ENCODE measurements at regions not wholly inside any gene's neighbourhood (a gene's known extent, or its start where the extent isn't known, plus 50 kb on each side); places are given as distances from the start of the nearest gene placed in this dataset.

DNA sequence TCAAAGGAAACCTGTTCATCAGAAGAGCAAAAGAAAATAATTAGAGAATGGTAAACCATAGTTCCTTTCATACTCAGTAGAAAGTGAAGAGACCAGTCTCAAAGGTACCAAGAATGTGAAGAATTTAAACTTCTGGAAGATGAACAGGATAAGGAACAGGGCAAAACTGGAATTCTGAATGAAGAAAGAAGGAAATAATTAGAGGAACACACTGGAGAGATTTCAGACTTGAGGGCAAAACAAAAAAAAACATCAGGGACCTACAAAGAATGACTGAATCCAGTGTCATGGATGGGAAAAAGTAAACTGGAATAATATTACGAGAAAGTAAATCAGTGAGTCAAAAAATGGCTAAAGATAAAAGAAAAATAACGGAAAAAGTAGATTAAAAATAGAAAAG lies 245.6 kb upstream of the NEIL3 start:
- no peak overlapping the region for H2AFZ ChIP-seq (ENCODE audit: low read length)
- ChIA-PET CTCF (ENCODE audit: unreplicated experiment) (no interaction called here), POLR2A (no interaction called here)
- no peaks in the 10 kb centered on the region for H3K9me2 ChIP-seq (ENCODE audit: insufficient read depth, low read length)
- DNase-seq (ENCODE audit: low spot score): no peak
- TF ChIP-seq EZH2phosphoT487 (IDR thresholded peaks at IDR 0.05; ENCODE audit: borderline replicate concordance, low read depth, low read length): no peak
- TF ChIP-seq, protein P1, sequence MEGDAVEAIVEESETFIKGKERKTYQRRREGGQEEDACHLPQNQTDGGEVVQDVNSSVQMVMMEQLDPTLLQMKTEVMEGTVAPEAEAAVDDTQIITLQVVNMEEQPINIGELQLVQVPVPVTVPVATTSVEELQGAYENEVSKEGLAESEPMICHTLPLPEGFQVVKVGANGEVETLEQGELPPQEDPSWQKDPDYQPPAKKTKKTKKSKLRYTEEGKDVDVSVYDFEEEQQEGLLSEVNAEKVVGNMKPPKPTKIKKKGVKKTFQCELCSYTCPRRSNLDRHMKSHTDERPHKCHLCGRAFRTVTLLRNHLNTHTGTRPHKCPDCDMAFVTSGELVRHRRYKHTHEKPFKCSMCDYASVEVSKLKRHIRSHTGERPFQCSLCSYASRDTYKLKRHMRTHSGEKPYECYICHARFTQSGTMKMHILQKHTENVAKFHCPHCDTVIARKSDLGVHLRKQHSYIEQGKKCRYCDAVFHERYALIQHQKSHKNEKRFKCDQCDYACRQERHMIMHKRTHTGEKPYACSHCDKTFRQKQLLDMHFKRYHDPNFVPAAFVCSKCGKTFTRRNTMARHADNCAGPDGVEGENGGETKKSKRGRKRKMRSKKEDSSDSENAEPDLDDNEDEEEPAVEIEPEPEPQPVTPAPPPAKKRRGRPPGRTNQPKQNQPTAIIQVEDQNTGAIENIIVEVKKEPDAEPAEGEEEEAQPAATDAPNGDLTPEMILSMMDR (conservative IDR thresholded peaks at IDR 0.05; ENCODE audit: low read length): no peak
- H3K9me3 ChIP-seq (ENCODE audit: low read length): no peaks in the 10 kb centered on the region
- no peaks in the 10 kb centered on the region for H4K20me1 ChIP-seq (ENCODE audit: insufficient read depth, low read length)
- H3K4me2 ChIP-seq (ENCODE audit: low read length): no peak overlapping the region
- H3K36me3 ChIP-seq (ENCODE audit: insufficient read depth, low read length): no peaks in the 10 kb centered on the region
- no peak overlapping the region for H3K4me3 ChIP-seq (ENCODE audit: low read depth, low read length, poor library complexity, severe bottlenecking)
- no TSS peak for BruUV-seq (replicated peaks)
- no peaks in the 10 kb centered on the region for H3K4me1 ChIP-seq (ENCODE audit: insufficient read depth, low read length, poor library complexity, severe bottlenecking)
- H3K27ac ChIP-seq (ENCODE audit: low read depth, low read length, poor library complexity, severe bottlenecking): no peak overlapping the region
- no peaks in the 10 kb centered on the region for H3K79me2 ChIP-seq (ENCODE audit: insufficient read depth, low read depth, low read length)
- intact Hi-C loops (cut with micrococcal nuclease; ENCODE audit: unreplicated experiment): no loop called here

DNA sequence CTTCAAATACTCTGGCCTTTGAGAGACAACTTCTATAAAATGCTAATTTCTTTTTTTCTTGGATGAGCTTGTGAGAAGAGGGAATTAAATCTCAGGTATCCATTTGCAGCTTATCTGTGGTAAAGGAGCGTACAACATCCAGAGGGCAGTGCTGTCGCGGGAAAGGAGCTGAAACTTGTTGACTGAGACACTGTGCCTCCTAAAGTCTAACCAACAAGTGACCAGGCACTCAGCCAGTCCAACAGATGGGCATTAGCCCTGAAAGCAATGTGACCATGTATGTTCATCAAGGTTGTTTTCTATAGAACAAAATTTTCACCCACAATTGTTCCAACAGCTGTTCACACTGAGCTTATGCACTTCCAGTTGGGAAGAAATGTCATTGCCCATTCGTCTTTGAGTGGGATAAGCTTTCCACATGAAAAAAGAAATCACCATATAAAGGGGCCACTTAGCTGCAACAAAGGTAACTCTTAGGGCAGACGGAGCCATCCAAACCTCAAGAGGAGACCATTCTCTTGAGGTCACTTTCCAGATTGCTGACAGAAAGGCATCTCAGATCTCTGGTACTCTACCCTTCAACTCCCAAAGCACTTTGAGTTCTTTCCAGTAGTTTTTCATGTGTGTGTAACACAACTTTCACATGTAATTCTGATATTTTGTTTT lies 244.8 kb upstream of the NEIL3 start:
- H2AFZ ChIP-seq (ENCODE audit: low read length): no peak overlapping the region
- DNase-seq (ENCODE audit: low spot score): no peak
- intact Hi-C loops (cut with micrococcal nuclease; ENCODE audit: unreplicated experiment): no loop called here
- no peaks in the 10 kb centered on the region for H3K9me2 ChIP-seq (ENCODE audit: insufficient read depth, low read length)
- CTCF ChIA-PET (ENCODE audit: unreplicated experiment): no interaction called here
- H3K79me2 ChIP-seq (ENCODE audit: insufficient read depth, low read depth, low read length): no peaks in the 10 kb centered on the region
- no peaks in the 10 kb centered on the region for H3K9me3 ChIP-seq (ENCODE audit: low read length)
- no peaks in the 10 kb centered on the region for H4K20me1 ChIP-seq (ENCODE audit: insufficient read depth, low read length)
- POLR2A ChIA-PET: no interaction called here
- H3K36me3 ChIP-seq (ENCODE audit: insufficient read depth, low read length): no peaks in the 10 kb centered on the region
- no peaks in the 10 kb centered on the region for H3K4me1 ChIP-seq (ENCODE audit: insufficient read depth, low read length, poor library complexity, severe bottlenecking)
- no peak overlapping the region for H3K4me3 ChIP-seq (ENCODE audit: low read depth, low read length, poor library complexity, severe bottlenecking)
- no peak overlapping the region for H3K27ac ChIP-seq (ENCODE audit: low read depth, low read length, poor library complexity, severe bottlenecking)
- TF ChIP-seq, protein P1 (conservative IDR thresholded peaks at IDR 0.05; ENCODE audit: low read length): no peak
- TF ChIP-seq EZH2phosphoT487 (IDR thresholded peaks at IDR 0.05; ENCODE audit: borderline replicate concordance, low read depth, low read length): no peak
- no peak overlapping the region for H3K4me2 ChIP-seq (ENCODE audit: low read length)
- BruUV-seq (replicated peaks): no TSS peak

DNA sequence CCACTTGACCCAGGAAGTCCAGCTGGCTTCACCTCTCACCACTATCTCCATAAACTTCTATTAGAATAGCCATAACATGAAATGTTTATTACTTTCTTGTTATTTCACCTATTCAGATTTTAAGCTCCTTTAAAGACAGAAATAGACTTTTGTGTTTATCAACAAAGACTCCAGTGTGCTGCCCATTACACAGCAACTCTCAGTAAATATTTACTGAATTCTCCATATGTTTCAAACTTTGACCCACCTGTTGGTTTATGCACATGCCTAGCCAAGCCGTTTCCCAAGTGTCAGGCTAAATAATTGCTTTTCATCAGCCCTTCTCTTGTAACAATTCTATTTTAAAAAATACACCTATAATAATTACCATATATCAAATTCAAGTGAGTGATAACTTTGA lies 242.9 kb upstream of the NEIL3 start:
- H3K4me1 ChIP-seq (ENCODE audit: insufficient read depth, low read length, poor library complexity, severe bottlenecking): no peaks in the 10 kb centered on the region
- H2AFZ ChIP-seq (ENCODE audit: low read length): no peak overlapping the region
- intact Hi-C loops (cut with micrococcal nuclease; ENCODE audit: unreplicated experiment): no loop called here
- no peak for DNase-seq (ENCODE audit: low spot score)
- no peaks in the 10 kb centered on the region for H3K9me2 ChIP-seq (ENCODE audit: insufficient read depth, low read length)
- no peaks in the 10 kb centered on the region for H3K79me2 ChIP-seq (ENCODE audit: insufficient read depth, low read depth, low read length)
- no peaks in the 10 kb centered on the region for H3K36me3 ChIP-seq (ENCODE audit: insufficient read depth, low read length)
- H3K27ac ChIP-seq (ENCODE audit: low read depth, low read length, poor library complexity, severe bottlenecking): no peak overlapping the region
- TF ChIP-seq, protein P1 (conservative IDR thresholded peaks at IDR 0.05; ENCODE audit: low read length): no peak
- no peak for TF ChIP-seq EZH2phosphoT487 (IDR thresholded peaks at IDR 0.05; ENCODE audit: borderline replicate concordance, low read depth, low read length)
- H3K4me2 ChIP-seq (ENCODE audit: low read length): no peak overlapping the region
- ChIA-PET CTCF (ENCODE audit: unreplicated experiment) (no interaction called here), POLR2A (no interaction called here)
- H3K4me3 ChIP-seq (ENCODE audit: low read depth, low read length, poor library complexity, severe bottlenecking): no peak overlapping the region
- H3K9me3 ChIP-seq (ENCODE audit: low read length): no peaks in the 10 kb centered on the region
- no TSS peak for BruUV-seq (replicated peaks)
- no peaks in the 10 kb centered on the region for H4K20me1 ChIP-seq (ENCODE audit: insufficient read depth, low read length)
